HTR-8/SVneo (cell line): ENCODE measurements at regions not wholly inside any gene's neighbourhood (a gene's known extent, or its start where the extent isn't known, plus 50 kb on each side); places are given as distances from the start of the nearest gene placed in this dataset.

Source experiments
- DNase-seq: peaks from one replicate; pipeline ENCODE4 v3.0.0; 2011; ENCODE audit warnings: low spot score, mixed read lengths; ENCODE audit not compliant: insufficient read length
- FAIRE-seq: peaks from 2 replicates; lab custom pipeline; 2011; peaks lifted over from hg19 to GRCh38; lab: Jason Lieb, UNC

DNA sequence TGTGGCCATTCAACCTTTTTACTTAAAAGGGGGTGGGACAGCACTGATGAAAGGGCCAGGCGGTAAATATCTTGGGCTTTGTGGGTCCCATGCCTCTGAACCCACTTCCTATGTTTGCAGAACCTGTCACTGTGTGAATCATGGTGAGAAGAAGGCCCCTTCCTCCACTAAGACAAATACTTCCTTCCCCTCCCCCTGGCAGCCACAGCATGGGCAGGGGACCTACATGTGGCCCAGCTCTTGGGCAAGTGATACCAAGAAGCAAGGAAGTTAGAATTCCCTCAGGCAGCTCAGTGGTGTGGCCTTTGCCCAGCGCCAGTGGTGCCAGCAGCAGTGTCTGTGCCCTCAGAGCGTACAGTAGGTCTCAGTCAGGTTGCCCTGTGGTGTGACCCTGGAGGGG is 168.6 kb downstream of the TRIM33 start:
- DNase-seq (no peak), FAIRE-seq (no peak)

DNA sequence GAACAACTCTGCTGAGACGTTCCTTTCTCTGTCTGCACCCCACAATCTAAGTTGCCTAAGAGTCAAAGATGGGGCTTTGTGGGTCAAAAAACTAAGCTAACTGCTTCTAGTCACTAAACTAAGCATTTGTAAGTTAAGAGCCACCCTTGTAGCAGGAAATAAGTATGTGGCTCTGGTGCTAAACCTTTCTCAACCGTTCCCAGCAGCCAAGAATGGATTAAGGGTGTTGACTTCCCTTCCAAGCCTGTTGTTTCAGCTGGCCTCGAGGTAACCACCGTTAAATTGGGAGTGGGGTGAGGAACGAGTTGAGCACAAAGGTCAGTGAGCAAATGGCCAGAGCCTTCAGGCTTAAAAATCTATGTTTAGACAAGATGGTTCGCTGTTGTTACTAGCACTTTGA is 169.1 kb downstream of the TRIM33 start:
- FAIRE-seq (no peak), DNase-seq (no peak)

DNA sequence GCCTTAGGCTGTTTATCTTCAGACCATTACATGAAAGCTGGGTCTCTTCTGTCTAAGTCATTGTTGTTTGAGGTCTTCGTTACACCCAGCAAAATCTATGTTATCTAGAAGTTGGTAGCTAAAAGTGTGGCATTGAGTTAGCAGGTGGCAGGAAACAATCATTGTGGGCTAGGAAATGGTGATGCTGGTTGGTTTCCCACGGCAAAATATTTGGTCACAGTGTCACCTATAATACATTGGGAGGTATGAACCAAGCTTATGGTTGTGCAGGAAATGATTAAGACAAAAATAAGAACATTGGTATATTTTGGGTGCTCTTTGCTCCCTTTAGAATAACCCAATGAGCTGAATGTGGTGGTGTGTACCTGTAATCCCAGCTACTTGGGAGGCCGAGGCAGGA is 169.7 kb downstream of the TRIM33 start:
- DNase-seq (no peak), FAIRE-seq (no peak)

DNA sequence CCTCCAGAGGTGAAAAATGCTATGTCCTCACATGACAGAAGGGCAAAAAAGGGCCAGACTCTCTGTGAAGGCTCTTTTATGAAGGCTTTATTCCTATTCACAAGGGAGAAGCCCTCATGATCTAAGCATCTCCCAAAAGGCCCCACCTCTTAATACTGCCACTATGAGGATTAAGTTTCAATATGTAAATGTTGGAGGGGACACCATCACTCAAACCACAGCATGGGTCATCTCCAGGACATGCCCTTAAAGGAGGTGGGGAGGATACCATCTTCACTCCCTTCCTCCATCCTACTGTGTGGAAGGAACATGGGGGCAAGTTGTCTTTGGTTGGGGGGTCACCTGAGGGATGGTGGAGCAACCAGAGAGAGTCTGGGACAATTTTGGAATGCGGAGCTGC is 170.1 kb downstream of the TRIM33 start:
- DNase-seq, result no peak
- FAIRE-seq, result no peak

DNA sequence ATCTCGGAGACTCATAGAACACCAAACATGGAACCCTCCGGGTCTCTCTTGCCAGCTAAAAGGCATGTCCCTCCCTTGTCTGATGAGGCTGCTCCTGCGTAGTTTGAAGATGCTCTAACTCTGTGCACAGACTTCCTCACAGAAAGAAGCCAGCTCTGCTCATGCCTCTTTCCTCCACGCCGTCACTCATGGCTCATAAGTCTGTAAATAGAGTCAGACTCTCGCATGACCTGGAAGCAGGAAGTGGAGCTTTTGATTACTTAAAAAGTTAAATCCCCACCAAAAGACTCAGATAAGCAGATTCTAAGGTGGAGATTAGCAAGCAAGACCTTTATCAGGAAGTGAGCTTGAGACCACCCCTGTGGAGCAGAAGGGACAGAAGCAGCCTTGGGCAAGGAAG is 171.6 kb downstream of the TRIM33 start:
- FAIRE-seq (no peak), DNase-seq (no peak)

DNA sequence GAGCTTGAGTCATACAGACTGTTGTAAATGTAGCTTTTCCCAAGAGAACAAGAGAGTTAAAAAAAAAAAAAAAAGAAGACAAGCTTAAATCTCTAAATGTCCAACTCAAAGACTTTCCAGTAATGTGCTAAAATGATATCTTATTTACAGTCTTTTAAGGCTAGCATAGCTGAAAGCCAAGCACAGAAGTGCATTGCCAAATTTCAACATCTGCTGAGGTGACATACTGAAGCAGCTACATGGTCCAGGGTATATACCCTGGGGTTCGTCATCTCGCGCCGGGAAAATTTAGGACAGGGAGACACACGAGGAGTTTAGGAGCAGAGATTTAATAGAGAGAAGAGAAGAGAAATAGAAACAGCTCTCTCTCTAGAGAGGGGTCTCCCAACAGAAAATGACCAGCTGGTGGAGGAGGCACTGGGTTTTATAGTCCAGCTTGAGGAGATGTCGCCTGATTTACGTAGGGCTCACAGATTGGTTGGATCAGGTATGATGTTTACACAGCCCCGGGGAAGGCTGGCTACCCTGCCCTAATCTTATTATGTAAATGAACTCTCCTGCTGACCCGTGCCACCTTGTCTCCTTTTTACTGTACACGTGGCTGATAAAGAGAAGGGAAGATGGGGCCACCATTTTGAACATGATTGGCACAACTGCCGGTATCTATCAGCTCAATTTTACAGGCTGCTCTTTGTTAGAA is 172.7 kb downstream of the TRIM33 start:
- DNase-seq (no peak), FAIRE-seq (no peak)

DNA sequence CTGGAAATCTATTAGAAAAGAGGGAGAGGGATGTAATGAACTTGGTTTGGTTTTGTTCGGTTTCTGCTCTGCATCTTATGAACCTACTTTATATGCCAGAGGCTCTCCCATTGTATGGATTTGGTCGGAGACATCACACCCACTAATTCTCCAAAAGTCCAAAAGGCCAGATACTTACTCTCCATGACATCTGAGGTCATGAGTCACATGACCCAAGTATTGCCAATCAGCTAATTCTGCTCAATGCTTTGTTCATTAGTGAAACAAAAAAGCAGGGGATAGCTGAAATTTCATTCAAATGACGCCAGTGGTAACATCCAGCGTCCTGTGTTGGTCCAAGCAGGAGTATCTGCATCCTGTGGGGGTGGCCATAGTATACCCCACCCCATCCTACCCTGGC is 173.6 kb downstream of the TRIM33 start:
- FAIRE-seq, result no peak
- DNase-seq, result no peak

DNA sequence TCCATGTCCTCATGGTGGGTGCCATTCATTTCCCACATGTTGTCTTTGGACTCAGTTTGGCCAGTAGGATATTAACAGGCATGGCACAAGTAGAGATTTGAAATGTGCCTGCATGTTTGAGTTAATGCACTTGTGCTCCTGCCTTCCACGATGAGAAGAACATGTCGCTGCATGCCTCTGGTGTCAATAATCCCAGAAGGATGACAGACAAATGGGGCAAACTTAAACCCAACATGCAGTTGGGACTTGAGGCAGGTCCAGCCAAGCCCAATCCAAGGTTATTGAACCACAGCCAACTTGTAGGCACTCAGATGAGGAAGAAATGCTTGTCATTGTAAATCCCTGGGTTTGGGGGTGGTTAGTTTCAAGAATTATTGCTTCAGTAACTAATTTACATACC is 174.6 kb downstream of the TRIM33 start:
- no peak for FAIRE-seq
- DNase-seq, result no peak

DNA sequence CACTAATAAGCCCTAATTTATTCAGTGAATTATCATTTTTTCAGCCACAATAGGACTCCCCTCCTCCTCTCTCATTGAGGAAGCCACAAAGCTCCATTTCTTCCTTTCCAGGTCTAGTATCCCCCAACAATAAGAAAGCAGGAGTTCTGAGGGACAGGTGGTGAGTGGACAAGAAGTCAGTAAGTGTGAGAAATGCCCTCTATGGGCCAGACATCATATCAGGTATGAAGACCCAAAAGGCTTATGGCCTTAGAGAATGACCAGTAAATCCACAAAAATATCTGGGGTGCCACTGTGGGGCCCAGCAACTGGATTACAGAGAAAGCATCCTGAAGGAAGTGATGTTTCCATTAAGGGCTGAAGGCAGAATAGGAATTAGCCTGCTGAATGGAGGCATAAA is 175.7 kb downstream of the TRIM33 start:
- DNase-seq (no peak), FAIRE-seq (no peak)

DNA sequence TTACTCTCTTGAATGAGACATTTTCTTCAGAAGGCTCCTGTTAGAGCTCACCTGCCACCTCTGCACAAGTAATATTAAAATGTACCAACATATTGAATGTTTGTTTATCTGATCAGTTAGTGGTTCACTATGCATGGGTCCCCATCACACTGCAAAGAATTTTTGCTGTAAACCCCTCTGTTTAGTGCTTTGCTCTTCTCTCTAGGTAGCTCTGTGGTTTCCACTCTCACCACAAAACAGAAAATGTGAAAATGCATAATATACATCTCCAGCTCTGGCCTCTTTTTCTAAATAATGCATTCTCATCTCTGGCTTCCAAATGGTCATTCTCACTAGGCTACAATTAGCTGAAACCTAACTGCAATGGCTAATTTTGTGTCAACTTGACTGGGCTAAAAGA is 176.7 kb downstream of the TRIM33 start:
- FAIRE-seq (no peak), DNase-seq (no peak)

DNA sequence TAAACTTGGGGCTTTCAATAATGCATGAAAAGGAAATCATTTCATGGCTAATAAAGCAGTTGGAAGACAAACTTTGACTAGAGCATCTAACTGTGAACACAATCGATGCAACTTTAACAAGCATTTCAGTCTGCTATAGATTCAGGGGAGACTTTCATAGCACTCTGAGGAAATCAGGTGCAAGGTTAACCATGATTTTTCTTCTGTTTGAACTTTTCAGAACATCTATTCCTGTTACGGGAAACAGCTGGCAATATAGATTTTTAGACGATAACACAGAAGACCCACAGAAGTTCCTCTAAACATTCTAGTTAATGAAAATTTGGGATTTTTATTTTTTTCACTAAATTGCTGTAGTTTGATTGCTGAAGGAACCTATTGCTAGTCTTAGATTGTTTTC is 177.3 kb downstream of the TRIM33 start:
- no peak for FAIRE-seq

DNA sequence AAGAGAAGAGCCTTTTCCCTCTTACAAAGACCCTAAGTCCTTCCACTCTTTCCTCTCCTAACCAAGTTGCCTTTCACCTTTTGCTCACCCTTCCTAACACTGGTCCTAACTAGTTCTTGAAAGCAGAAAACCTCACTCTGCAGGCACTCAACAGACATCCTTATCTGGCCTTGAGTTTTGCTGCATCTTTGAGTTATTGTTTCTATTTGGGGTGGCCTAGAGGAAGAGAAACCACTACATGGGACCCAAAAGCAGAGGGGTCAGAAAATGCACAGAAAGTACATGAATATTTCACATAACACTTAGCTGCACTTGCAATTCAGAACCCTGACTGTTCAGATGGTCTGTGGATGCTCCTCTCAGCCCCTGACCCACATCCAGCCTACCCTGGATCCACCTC is 178.3 kb upstream of the SYT6 start:
- no peak for DNase-seq
- no peak for FAIRE-seq

More for the DNA sequence above, 177.3 kb downstream of the TRIM33 start:
- DNase-seq, result no peak

DNA sequence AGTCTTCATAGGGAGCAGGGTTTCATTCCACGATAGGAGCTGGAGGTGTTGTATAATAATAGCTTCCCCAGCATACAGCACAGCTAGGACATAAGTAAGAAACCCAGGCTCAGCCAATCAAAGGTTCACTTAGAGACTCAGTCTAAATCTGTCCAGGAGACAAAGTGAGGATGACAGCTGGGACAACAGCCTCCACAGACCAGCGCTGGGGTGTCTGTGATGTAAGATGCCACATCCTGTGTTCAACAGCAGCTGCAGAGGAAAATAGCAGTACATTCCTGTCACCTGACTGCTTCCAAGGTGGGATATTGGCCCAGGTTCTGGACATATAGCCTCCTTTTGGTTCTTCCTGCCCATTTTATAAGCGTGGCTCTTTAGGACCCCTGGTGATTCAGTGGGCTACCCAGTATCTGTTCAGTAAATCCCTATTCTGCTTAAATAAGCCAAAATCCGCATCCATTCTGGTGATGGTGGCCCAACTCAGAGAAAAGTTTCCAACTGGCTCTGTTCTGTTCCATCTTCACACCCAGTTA is 176.8 kb upstream of the SYT6 start:
- DNase-seq (no peak), FAIRE-seq (no peak)

DNA sequence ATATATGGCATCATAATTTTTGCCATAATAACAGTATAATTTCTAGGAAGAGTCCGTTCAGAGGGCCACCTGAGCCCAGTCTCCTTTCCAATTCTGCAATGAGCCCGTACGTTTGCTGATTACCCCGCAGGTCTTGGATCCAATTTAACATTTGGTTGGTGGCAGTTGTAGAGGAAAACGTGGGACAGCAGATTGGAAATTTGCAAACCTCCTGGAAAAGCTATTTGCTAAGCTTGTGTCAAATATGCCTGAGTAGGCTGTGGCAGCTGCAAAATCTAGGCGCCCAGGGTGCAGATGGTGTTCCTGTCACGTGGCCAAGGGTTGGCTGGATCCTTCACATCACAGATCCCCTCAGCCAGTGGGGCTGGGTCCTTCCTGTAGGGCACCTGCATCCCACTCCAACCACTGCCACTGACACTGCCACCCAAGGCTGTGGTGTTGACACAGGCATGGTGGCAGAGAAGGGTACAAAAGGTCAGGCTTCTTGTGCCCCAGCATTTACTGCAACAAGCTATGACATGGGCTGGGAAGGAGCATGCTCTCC is 174.8 kb upstream of the SYT6 start:
- FAIRE-seq, result no peak
- DNase-seq, result no peak

DNA sequence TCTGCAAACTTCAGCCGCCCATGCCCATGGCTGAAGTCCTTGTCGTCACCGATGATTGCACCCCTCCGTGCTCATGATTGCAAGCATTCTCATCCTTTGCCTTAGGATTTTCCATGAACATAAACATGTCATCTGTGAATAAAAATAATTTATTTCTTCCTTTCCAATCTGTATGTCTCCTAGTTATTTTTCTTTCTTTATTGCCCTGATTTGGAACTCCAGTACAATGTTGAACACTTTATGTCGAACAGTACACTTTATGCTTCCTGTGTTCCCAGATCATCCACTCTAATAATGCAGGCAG is 170.9 kb upstream of the SYT6 start:
- FAIRE-seq (no peak), DNase-seq (no peak)

DNA sequence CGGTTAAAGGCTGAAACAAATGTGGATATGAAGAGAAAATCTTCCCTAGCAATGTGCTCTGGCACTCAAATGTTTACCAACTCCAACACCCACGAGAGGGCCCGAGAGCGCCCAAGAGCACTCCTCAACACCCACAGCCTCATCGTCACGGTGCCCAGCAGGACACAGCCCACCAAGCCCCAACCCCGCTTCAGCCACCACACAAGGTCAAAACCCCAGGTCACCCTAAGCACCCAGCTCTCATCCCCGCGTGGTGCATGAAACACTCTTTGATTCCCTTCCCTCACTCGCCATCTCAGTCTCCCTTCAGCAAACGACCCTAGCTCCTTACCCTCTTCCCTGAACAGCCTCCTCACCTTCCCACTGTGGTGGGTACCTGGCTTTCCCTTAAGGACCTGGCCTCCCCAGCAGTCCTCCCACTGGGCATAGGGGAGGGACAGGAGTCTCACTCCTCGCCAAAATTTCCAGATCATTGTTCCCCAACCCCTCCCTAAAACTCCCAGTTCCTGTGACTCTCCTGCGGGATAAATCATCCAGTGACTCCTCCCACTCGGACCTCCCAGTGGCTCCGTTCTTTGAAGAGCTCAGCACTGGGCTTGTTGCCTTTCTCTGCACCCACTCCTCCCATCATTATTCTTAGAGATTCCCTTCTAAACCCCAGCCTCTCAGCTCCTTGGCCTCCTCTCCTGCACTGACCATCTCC is 170.4 kb upstream of the SYT6 start:
- no peak for FAIRE-seq
- no peak for DNase-seq

DNA sequence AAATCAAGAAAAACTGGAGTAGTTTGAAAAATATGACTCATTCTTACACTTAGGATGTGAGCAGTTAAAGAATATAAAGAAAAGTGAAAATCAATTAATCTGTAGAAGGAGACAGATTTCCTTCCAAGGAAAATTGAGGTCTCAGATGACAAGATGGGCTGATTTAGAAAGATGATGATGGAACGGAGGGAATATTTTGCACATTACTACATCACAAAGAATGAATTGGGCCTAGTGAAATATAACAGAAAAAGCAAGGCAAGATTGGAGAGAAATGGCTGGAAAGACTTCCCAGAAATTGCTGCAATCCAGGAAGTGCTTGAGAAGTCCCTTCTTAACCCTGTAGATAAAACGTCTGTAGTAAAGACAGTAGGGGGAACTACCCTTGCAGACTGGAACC is 169.1 kb upstream of the SYT6 start:
- DNase-seq (no peak), FAIRE-seq (no peak)

DNA sequence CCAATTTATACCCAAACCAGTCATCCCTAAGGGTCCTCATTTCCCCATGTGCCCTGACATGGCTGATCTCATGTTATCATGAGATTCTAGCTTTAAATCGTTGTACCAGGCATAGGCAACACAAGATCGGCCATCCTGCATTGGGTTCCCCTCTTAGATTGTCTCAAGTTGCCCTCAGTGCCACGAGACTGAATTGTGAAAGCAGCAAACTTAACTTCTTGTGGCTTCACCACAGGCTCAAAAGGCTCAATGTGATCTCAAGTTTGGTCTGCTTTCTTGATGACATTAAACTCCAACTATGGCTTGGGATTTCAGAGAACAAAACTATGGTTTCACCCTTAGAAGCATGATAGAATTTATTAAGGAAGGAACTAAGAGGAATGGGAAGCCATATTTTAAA is 168.5 kb upstream of the SYT6 start:
- DNase-seq (no peak), FAIRE-seq (no peak)

DNA sequence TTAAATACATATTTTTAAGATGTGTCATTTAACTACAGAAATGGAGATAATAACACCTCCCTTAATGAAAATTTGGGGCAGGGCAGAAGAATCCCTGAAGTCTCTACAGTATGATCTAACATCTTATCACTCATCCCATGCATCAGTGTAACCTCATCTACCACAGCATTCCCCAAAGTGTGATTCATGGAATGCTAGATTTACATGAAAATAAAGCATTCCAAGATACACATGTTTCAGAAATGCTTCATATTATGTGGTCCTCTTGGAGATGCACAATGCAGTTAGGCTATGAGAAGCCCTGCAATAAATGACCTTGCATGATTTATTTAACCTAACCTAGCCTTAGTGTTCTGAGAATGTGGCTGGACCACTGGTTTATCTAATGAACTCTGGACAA is 166.9 kb upstream of the SYT6 start:
- DNase-seq, result peak; percentile 10
- FAIRE-seq, result no peak

DNA sequence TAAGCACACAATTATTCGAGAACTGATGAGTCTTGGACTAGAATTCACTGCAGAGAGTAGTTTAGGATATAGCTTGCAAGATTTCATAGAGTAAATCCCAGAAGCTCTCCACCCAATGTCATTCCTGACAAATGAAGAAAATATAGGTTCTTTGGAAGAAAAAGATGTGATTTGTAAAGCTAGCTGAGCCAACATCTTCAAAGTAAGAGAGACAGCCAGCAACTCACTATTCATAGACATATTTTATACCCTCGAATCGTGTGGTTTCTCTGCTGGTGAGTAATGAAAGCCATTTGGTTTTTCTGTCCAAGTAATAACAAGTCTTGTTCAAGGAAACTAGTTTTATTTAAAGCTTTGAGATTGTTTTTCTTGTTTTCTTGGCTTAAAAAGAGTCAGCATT is 165.7 kb upstream of the SYT6 start:
- no peak for FAIRE-seq
- DNase-seq, result no peak

DNA sequence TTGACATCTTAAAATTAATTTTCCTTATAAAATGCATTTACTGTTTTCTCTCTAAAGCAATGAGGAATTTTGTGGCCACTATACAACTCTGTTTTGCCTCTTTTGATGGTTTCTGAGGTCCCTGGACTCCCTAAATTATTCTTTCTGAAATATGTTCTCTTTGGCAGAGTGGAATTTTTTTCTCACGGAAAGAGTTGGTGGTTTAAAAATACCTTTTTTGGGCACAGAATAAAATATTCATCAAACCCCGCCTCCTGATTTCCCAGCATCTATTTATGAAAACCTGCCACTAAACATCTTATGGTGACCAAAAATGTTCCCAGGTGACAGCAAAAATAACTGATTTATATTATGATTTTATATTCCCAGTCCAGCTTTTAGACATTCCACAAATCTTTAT is 165.3 kb upstream of the SYT6 start:
- no peak for DNase-seq
- FAIRE-seq, result no peak

DNA sequence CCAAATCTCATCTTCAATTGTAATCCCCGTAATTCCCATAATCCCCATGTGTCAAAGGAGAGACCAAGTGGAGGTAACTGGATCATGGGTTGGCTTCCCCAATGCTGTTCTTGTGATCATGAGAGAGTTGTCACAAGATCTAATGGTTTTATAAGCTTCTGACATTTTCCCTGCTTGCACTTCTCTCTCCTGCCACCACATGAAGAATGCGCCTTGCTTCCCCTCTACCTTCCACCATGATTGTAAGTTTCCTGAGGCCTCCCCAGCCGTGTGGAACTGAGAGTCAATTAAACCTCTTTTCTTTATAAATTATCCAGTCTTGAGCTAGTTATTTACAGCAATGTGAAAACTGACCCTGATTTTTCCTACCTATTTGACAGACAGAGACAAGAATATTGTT is 162.5 kb upstream of the SYT6 start:
- FAIRE-seq (no peak), DNase-seq (no peak)
